ENCODE measurements at regions not wholly inside any gene's neighbourhood (a gene's known extent, or its start where the extent isn't known, plus 50 kb on each side); places are given as distances from the start of the nearest gene placed in this dataset.

GRCh38 chr11:95507794-95508193, 276.8 kb upstream of the SESN3 start:
- no peak overlapping the region for H2AFZ ChIP-seq (ENCODE audit: low read depth, low read length)
- H3K9ac ChIP-seq (ENCODE audit: low read depth, low read length) = no peak overlapping the region
- peaks cover 4% of the 10 kb centered on the region for H3K27me3 ChIP-seq (ENCODE audit: insufficient read depth, low read length, poor library complexity)
- H3K79me2 ChIP-seq (ENCODE audit: insufficient read depth, low read length) = no peaks in the 10 kb centered on the region
- no peak overlapping the region for H3K4me2 ChIP-seq (ENCODE audit: insufficient read depth, low read length)
- no peak overlapping the region for H3K4me3 ChIP-seq (ENCODE audit: low read depth in 1 of 2, low read length in 2 of 2)
- TF ChIP-seq EZH2 (IDR thresholded peaks at IDR 0.05; ENCODE audit: borderline replicate concordance, low read depth, low read length, severe bottlenecking) (no peak), CTCF (IDR thresholded peaks at IDR 0.05; ENCODE audit: borderline replicate concordance, extremely low read depth, low read length, poor library complexity, severe bottlenecking) (no peak)
- H4K20me1 ChIP-seq (ENCODE audit: insufficient read depth, low read length) = no peaks in the 10 kb centered on the region
- no peaks in the 10 kb centered on the region for H3K36me3 ChIP-seq (ENCODE audit: insufficient read depth, low read length)
- no peaks in the 10 kb centered on the region for H3K4me1 ChIP-seq (ENCODE audit: insufficient read depth, low read length)
- ATAC-seq (ENCODE audit: insufficient read depth, low read depth) = no peak
- no peaks in the 10 kb centered on the region for H3K9me3 ChIP-seq (ENCODE audit: insufficient read depth, low read length, severe bottlenecking)
- no peak overlapping the region for H3K27ac ChIP-seq (ENCODE audit: low read length)
- DNase-seq = no peak

GRCh38 chr11:95506777-95507176, 275.8 kb upstream of the SESN3 start:
- no peaks in the 10 kb centered on the region for H3K27me3 ChIP-seq (ENCODE audit: insufficient read depth, low read length, poor library complexity)
- no peak for DNase-seq
- no peaks in the 10 kb centered on the region for H3K4me1 ChIP-seq (ENCODE audit: insufficient read depth, low read length)
- H3K9ac ChIP-seq (ENCODE audit: low read depth, low read length) = no peak overlapping the region
- H3K79me2 ChIP-seq (ENCODE audit: insufficient read depth, low read length) = no peaks in the 10 kb centered on the region
- TF ChIP-seq CTCF (IDR thresholded peaks at IDR 0.05; ENCODE audit: borderline replicate concordance, extremely low read depth, low read length, poor library complexity, severe bottlenecking) (no peak), EZH2 (IDR thresholded peaks at IDR 0.05; ENCODE audit: borderline replicate concordance, low read depth, low read length, severe bottlenecking) (no peak)
- no peak overlapping the region for H3K27ac ChIP-seq (ENCODE audit: low read length)
- no peak overlapping the region for H3K4me3 ChIP-seq (ENCODE audit: low read depth in 1 of 2, low read length in 2 of 2)
- H3K36me3 ChIP-seq (ENCODE audit: insufficient read depth, low read length) = no peaks in the 10 kb centered on the region
- ATAC-seq (ENCODE audit: insufficient read depth, low read depth) = no peak
- H3K4me2 ChIP-seq (ENCODE audit: insufficient read depth, low read length) = no peak overlapping the region
- H3K9me3 ChIP-seq (ENCODE audit: insufficient read depth, low read length, severe bottlenecking) = no peaks in the 10 kb centered on the region
- H2AFZ ChIP-seq (ENCODE audit: low read depth, low read length) = no peak overlapping the region
- H4K20me1 ChIP-seq (ENCODE audit: insufficient read depth, low read length) = no peaks in the 10 kb centered on the region

GRCh38 chr11:95505927-95506426, 275.0 kb upstream of the SESN3 start:
- TF ChIP-seq EZH2 (IDR thresholded peaks at IDR 0.05; ENCODE audit: borderline replicate concordance, low read depth, low read length, severe bottlenecking) (no peak), CTCF (IDR thresholded peaks at IDR 0.05; ENCODE audit: borderline replicate concordance, extremely low read depth, low read length, poor library complexity, severe bottlenecking) (no peak)
- Histone ChIP-seq H3K9me3 (ENCODE audit: insufficient read depth, low read length, severe bottlenecking) (no peaks in the 10 kb centered on the region), H4K20me1 (ENCODE audit: insufficient read depth, low read length) (no peaks in the 10 kb centered on the region), H3K27ac (ENCODE audit: low read length) (no peak overlapping the region), H2AFZ (ENCODE audit: low read depth, low read length) (no peak overlapping the region), H3K4me1 (ENCODE audit: insufficient read depth, low read length) (no peaks in the 10 kb centered on the region), H3K27me3 (ENCODE audit: insufficient read depth, low read length, poor library complexity) (no peaks in the 10 kb centered on the region), H3K4me3 (ENCODE audit: low read depth in 1 of 2, low read length in 2 of 2) (no peak overlapping the region), H3K4me2 (ENCODE audit: insufficient read depth, low read length) (no peak overlapping the region), H3K9ac (ENCODE audit: low read depth, low read length) (no peak overlapping the region), H3K36me3 (ENCODE audit: insufficient read depth, low read length) (no peaks in the 10 kb centered on the region), H3K79me2 (ENCODE audit: insufficient read depth, low read length) (no peaks in the 10 kb centered on the region)
- DNase-seq (no peak), ATAC-seq (ENCODE audit: insufficient read depth, low read depth) (no peak)

- H3K4me2 ChIP-seq (ENCODE audit: insufficient read depth, low read length) = no peak overlapping the region
Measured at GRCh38 chr11:95503047-95503446, 272.0 kb upstream of the SESN3 start.

More at GRCh38 chr11:95503047-95503446, 272.0 kb upstream of the SESN3 start:
- no peak for TF ChIP-seq CTCF (IDR thresholded peaks at IDR 0.05; ENCODE audit: borderline replicate concordance, extremely low read depth, low read length, poor library complexity, severe bottlenecking)
- TF ChIP-seq EZH2 (IDR thresholded peaks at IDR 0.05; ENCODE audit: borderline replicate concordance, low read depth, low read length, severe bottlenecking) = no peak
- Histone ChIP-seq H3K79me2 (ENCODE audit: insufficient read depth, low read length) (no peaks in the 10 kb centered on the region), H2AFZ (ENCODE audit: low read depth, low read length) (no peak overlapping the region), H3K4me3 (ENCODE audit: low read depth in 1 of 2, low read length in 2 of 2) (no peak overlapping the region), H3K4me1 (ENCODE audit: insufficient read depth, low read length) (no peaks in the 10 kb centered on the region), H3K9me3 (ENCODE audit: insufficient read depth, low read length, severe bottlenecking) (no peaks in the 10 kb centered on the region), H3K9ac (ENCODE audit: low read depth, low read length) (no peak overlapping the region), H4K20me1 (ENCODE audit: insufficient read depth, low read length) (no peaks in the 10 kb centered on the region), H3K27ac (ENCODE audit: low read length) (no peak overlapping the region), H3K36me3 (ENCODE audit: insufficient read depth, low read length) (no peaks in the 10 kb centered on the region), H3K27me3 (ENCODE audit: insufficient read depth, low read length, poor library complexity) (no peaks in the 10 kb centered on the region)
- ATAC-seq (ENCODE audit: insufficient read depth, low read depth) (no peak), DNase-seq (no peak)

Measured in DND-41 (cell line).